ENCODE measurements at regions not wholly inside any gene's neighbourhood (a gene's known extent, or its start where the extent isn't known, plus 50 kb on each side); places are given as distances from the start of the nearest gene placed in this dataset.

- DNase-seq: no peak
- Histone ChIP-seq H3K27ac (no peak overlapping the region), H3K36me3 (no peaks in the 10 kb centered on the region), H3K4me3 (no peak overlapping the region), H3K4me1 (no peaks in the 10 kb centered on the region), H3K9me3 (no peaks in the 10 kb centered on the region), H3K27me3 (no peaks in the 10 kb centered on the region)
- 89 to 94% methylated on average over 2 of the region's 2 CpGs for WGBS, 2 donors
- intact Hi-C loops (cut with DNase I): no loop called here
- TF ChIP-seq CTCF (IDR thresholded peaks at IDR 0.05): no peak
- TF ChIP-seq POLR2A (IDR thresholded peaks at IDR 0.05): no peak
Observed at GRCh38 chr3:177968891-177969290, 567.3 kb upstream of the KCNMB2 start.

- TF ChIP-seq POLR2A (IDR thresholded peaks at IDR 0.05) (no peak), CTCF (IDR thresholded peaks at IDR 0.05) (no peak)
- Histone ChIP-seq H3K27ac (no peak overlapping the region), H3K27me3 (no peaks in the 10 kb centered on the region), H3K36me3 (no peaks in the 10 kb centered on the region), H3K9me3 (no peaks in the 10 kb centered on the region), H3K4me1 (no peaks in the 10 kb centered on the region), H3K4me3 (no peak overlapping the region)
- no peak for DNase-seq
- 49 to 74% methylated on average over 2 of the region's 2 CpGs for WGBS, 2 donors
- intact Hi-C loops (cut with DNase I): no loop called here
Observed at GRCh38 chr3:177973241-177973840, 562.9 kb upstream of the KCNMB2 start.

GRCh38 chr3:177976241-177976640 is 560.0 kb upstream of the KCNMB2 start:
- no peak for DNase-seq
- TF ChIP-seq CTCF (IDR thresholded peaks at IDR 0.05): no peak
- Histone ChIP-seq H3K4me1 (no peaks in the 10 kb centered on the region), H3K27ac (no peak overlapping the region), H3K9me3 (no peaks in the 10 kb centered on the region), H3K27me3 (no peaks in the 10 kb centered on the region), H3K36me3 (no peaks in the 10 kb centered on the region), H3K4me3 (no peak overlapping the region)
- WGBS, 2 donors: 50 to 58% methylated on average over 2 of the region's 2 CpGs
- intact Hi-C loops (cut with DNase I): no loop called here

GRCh38 chr3:177976866-177977265 is 559.4 kb upstream of the KCNMB2 start:
- WGBS, 2 donors: 73 to 95% methylated on average over 2 of the region's 2 CpGs
- intact Hi-C loops (cut with DNase I): no loop called here
- DNase-seq: no peak

More at GRCh38 chr3:177976866-177977265, 559.4 kb upstream of the KCNMB2 start:
- no peak for TF ChIP-seq POLR2A (IDR thresholded peaks at IDR 0.05)
- TF ChIP-seq CTCF (IDR thresholded peaks at IDR 0.05): no peak
- Histone ChIP-seq H3K4me1 (no peaks in the 10 kb centered on the region), H3K27ac (no peak overlapping the region), H3K27me3 (no peaks in the 10 kb centered on the region), H3K4me3 (no peak overlapping the region), H3K36me3 (no peaks in the 10 kb centered on the region), H3K9me3 (no peaks in the 10 kb centered on the region)
